Memory B cell (primary cell): ENCODE measurements at regions not wholly inside any gene's neighbourhood (a gene's known extent, or its start where the extent isn't known, plus 50 kb on each side); places are given as distances from the start of the nearest gene placed in this dataset.

Experiments
- ATAC-seq: fragments of 150-1000 bp; cut with Tn5 transposase; 2 replicates; pipeline ENCODE4 v1.10.0; 2021; ENCODE audit warnings: low read depth, mild to moderate bottlenecking, moderate library complexity
- DNase-seq, 2 donors: peaks; one replicate each; pipeline ENCODE4 v3.0.0; 2022; ENCODE audit warnings: low spot score in 2 of 2
- H3K27ac Mint-ChIP-seq: one replicate; pipeline ENCODE4 v1.8.0; 2022; ENCODE audit warnings: mild to moderate bottlenecking, moderate library complexity, mixed read lengths
- H3K27me3 Mint-ChIP-seq: one replicate; pipeline ENCODE4 v1.8.0; 2022; ENCODE audit warnings: mixed read lengths
- H3K36me3 Mint-ChIP-seq: one replicate; pipeline ENCODE4 v1.8.0; 2022; ENCODE audit warnings: mild to moderate bottlenecking, mixed read lengths
- H3K4me1 Mint-ChIP-seq: one replicate; pipeline ENCODE4 v1.8.0; 2022; ENCODE audit warnings: mixed read lengths
- H3K4me3 Mint-ChIP-seq: one replicate; pipeline ENCODE4 v1.8.0; 2022; ENCODE audit warnings: mild to moderate bottlenecking, moderate library complexity, mixed read lengths
- H3K9me3 Mint-ChIP-seq: one replicate; pipeline ENCODE4 v1.8.0; 2022; ENCODE audit warnings: mixed read lengths

- ATAC-seq, result no peak
- Mint-ChIP-seq H3K27me3 (peaks cover 2% of the 10 kb centered on the region), H3K36me3 (peaks cover 2% of the 10 kb centered on the region)
These were observed 95.0 kb upstream of the VAV3 start for GRCh38 chr1:108059945-108060344.

GRCh38 chr1:108057541-108057940 is 92.6 kb upstream of the VAV3 start:
- ATAC-seq (no peak), DNase-seq (no peak)
- H3K4me3 Mint-ChIP-seq, result no peak overlapping the region
- peaks cover 2% of the 10 kb centered on the region for H3K36me3 Mint-ChIP-seq
- no peak overlapping the region for H3K27ac Mint-ChIP-seq
- H3K27me3 Mint-ChIP-seq, result peaks cover 2% of the 10 kb centered on the region
- H3K4me1 Mint-ChIP-seq, result no peaks in the 10 kb centered on the region
- H3K9me3 Mint-ChIP-seq, result peaks cover 5% of the 10 kb centered on the region

More at GRCh38 chr1:108059945-108060344, 95.0 kb upstream of the VAV3 start:
- Mint-ChIP-seq H3K4me3 (no peak overlapping the region), H3K9me3 (peaks cover 5% of the 10 kb centered on the region), H3K4me1 (peaks cover 3% of the 10 kb centered on the region), H3K27ac (no peak overlapping the region)
- DNase-seq, result no peak

GRCh38 chr1:108056436-108056990 is 91.5 kb upstream of the VAV3 start:
- ATAC-seq, result no peak
- no peak overlapping the region for H3K4me3 Mint-ChIP-seq
- peaks cover under 1% of the 10 kb centered on the region for H3K27me3 Mint-ChIP-seq
- no peak overlapping the region for H3K27ac Mint-ChIP-seq
- H3K9me3 Mint-ChIP-seq, result peaks cover under 1% of the 10 kb centered on the region
- peaks cover under 1% of the 10 kb centered on the region for H3K36me3 Mint-ChIP-seq
- no peaks in the 10 kb centered on the region for H3K4me1 Mint-ChIP-seq
- DNase-seq, result no peak

GRCh38 chr1:108055387-108055786 is 90.4 kb upstream of the VAV3 start:
- Mint-ChIP-seq H3K36me3 (no peaks in the 10 kb centered on the region), H3K27ac (no peak overlapping the region), H3K9me3 (no peaks in the 10 kb centered on the region), H3K4me3 (no peak overlapping the region), H3K27me3 (no peaks in the 10 kb centered on the region), H3K4me1 (peaks cover under 1% of the 10 kb centered on the region)
- DNase-seq (no peak), ATAC-seq (no peak)

GRCh38 chr1:108054396-108054795 is 89.4 kb upstream of the VAV3 start:
- DNase-seq (no peak), ATAC-seq (no peak)
- no peak overlapping the region for H3K4me3 Mint-ChIP-seq
- no peaks in the 10 kb centered on the region for H3K36me3 Mint-ChIP-seq
- peaks cover 9% of the 10 kb centered on the region for H3K4me1 Mint-ChIP-seq
- H3K9me3 Mint-ChIP-seq, result no peaks in the 10 kb centered on the region
- H3K27me3 Mint-ChIP-seq, result no peaks in the 10 kb centered on the region
- H3K27ac Mint-ChIP-seq, result no peak overlapping the region

- no peak overlapping the region for H3K4me3 Mint-ChIP-seq
- H3K27ac Mint-ChIP-seq, result no peak overlapping the region
- H3K9me3 Mint-ChIP-seq, result no peaks in the 10 kb centered on the region
- peaks cover 2% of the 10 kb centered on the region for H3K36me3 Mint-ChIP-seq
- peaks cover 3% of the 10 kb centered on the region for H3K27me3 Mint-ChIP-seq
- no peak for DNase-seq
- no peak for ATAC-seq
- H3K4me1 Mint-ChIP-seq, result peaks cover 9% of the 10 kb centered on the region
These were observed 88.5 kb upstream of the VAV3 start for GRCh38 chr1:108053270-108054013.

- H3K4me3 Mint-ChIP-seq, result no peak overlapping the region
- no peaks in the 10 kb centered on the region for H3K9me3 Mint-ChIP-seq
- ATAC-seq (no peak), DNase-seq (no peak)
- H3K27ac Mint-ChIP-seq, result no peak overlapping the region
- peaks cover 9% of the 10 kb centered on the region for H3K4me1 Mint-ChIP-seq
- H3K36me3 Mint-ChIP-seq, result peaks cover 6% of the 10 kb centered on the region
- H3K27me3 Mint-ChIP-seq, result peaks cover 9% of the 10 kb centered on the region
These were observed 86.8 kb upstream of the VAV3 start for GRCh38 chr1:108051631-108052377.

GRCh38 chr1:108050911-108051629 is 86.1 kb upstream of the VAV3 start:
- H3K4me1 Mint-ChIP-seq, result peaks cover 9% of the 10 kb centered on the region
- H3K27me3 Mint-ChIP-seq, result peaks cover 10% of the 10 kb centered on the region
- ATAC-seq (no peak), DNase-seq (no peak)
- no peak overlapping the region for H3K4me3 Mint-ChIP-seq
- H3K9me3 Mint-ChIP-seq, result no peaks in the 10 kb centered on the region
- H3K27ac Mint-ChIP-seq, result no peak overlapping the region
- peaks cover 6% of the 10 kb centered on the region for H3K36me3 Mint-ChIP-seq

- Mint-ChIP-seq H3K27ac (no peak overlapping the region), H3K27me3 (peaks cover 10% of the 10 kb centered on the region), H3K36me3 (peaks cover 6% of the 10 kb centered on the region), H3K9me3 (no peaks in the 10 kb centered on the region), H3K4me3 (no peak overlapping the region), H3K4me1 (peaks cover 9% of the 10 kb centered on the region)
- DNase-seq, result no peak
- ATAC-seq, result no peak
These were observed 85.2 kb upstream of the VAV3 start for GRCh38 chr1:108050158-108050557.

GRCh38 chr1:108049178-108049819 is 84.3 kb upstream of the VAV3 start:
- Mint-ChIP-seq H3K36me3 (peaks cover 6% of the 10 kb centered on the region), H3K9me3 (no peaks in the 10 kb centered on the region), H3K27me3 (peaks cover 10% of the 10 kb centered on the region), H3K4me3 (no peak overlapping the region), H3K27ac (no peak overlapping the region), H3K4me1 (peaks cover 11% of the 10 kb centered on the region)
- DNase-seq, result peak in 1 of 2 donors; percentile 5
- peak; percentile 62 for ATAC-seq

GRCh38 chr1:108048301-108049177 is 83.6 kb upstream of the VAV3 start:
- Mint-ChIP-seq H3K27me3 (peaks cover 10% of the 10 kb centered on the region), H3K4me1 (peaks cover 19% of the 10 kb centered on the region), H3K27ac (no peak overlapping the region), H3K4me3 (no peak overlapping the region), H3K36me3 (peaks cover 6% of the 10 kb centered on the region), H3K9me3 (no peaks in the 10 kb centered on the region)
- ATAC-seq (no peak), DNase-seq (no peak)

GRCh38 chr1:108047085-108047484 is 82.1 kb upstream of the VAV3 start:
- Mint-ChIP-seq H3K9me3 (no peaks in the 10 kb centered on the region), H3K4me1 (peaks cover 24% of the 10 kb centered on the region), H3K4me3 (no peak overlapping the region), H3K27ac (no peak overlapping the region), H3K36me3 (peaks cover 6% of the 10 kb centered on the region), H3K27me3 (peaks cover 10% of the 10 kb centered on the region)
- ATAC-seq (no peak), DNase-seq (no peak)

- no peak overlapping the region for H3K4me3 Mint-ChIP-seq
- no peak overlapping the region for H3K27ac Mint-ChIP-seq
- peaks cover 6% of the 10 kb centered on the region for H3K36me3 Mint-ChIP-seq
- DNase-seq (no peak), ATAC-seq (no peak)
- H3K27me3 Mint-ChIP-seq, result peaks cover 10% of the 10 kb centered on the region
- peaks cover 30% of the 10 kb centered on the region for H3K4me1 Mint-ChIP-seq
- peaks cover 2% of the 10 kb centered on the region for H3K9me3 Mint-ChIP-seq
These were observed 81.0 kb upstream of the VAV3 start for GRCh38 chr1:108046026-108046425.
